SK-N-SH (cell line): ENCODE measurements at regions not wholly inside any gene's neighbourhood (a gene's known extent, or its start where the extent isn't known, plus 50 kb on each side); places are given as distances from the start of the nearest gene placed in this dataset.

Source experiments
- CTCF ChIA-PET: fragments of 300-600, 350-600 bp; formaldehyde crosslinking; extraction: SDS; loops from one replicate; lab custom pipeline; 2021; lab: Yijun Ruan, JAX
- POLR2A ChIA-PET: fragments of 350-600 bp; sonication (Branson Sonifier 250); formaldehyde crosslinking; extraction: SDS; loops from one replicate; lab custom pipeline; 2020; ENCODE audit warnings: antibody characterized with exemption, inconsistent platforms; lab: Yijun Ruan, JAX
- DNase-seq: peaks from one replicate; pipeline ENCODE4 v3.0.0; 2012
- H2AFZ ChIP-seq: fragments of 200-600 bp; sonication (generic); 2 replicates; pipeline ENCODE4 v1.8.1; 2016; ENCODE audit warnings: antibody characterized with exemption, mild to moderate bottlenecking, low read depth
- H3F3A ChIP-seq: fragments of 200-600 bp; sonication (generic); replicated peaks from 2 replicates; pipeline ENCODE3; 2016; ENCODE audit warnings: antibody characterized with exemption, mild to moderate bottlenecking; ENCODE audit not compliant: insufficient read depth
- H3K27ac ChIP-seq, 2 experiments: fragments of 200-500 bp in 1 of 2; fragments of 200-600 bp in 1 of 2; sonication (Bioruptor generic) in 1 of 2; sonication (generic), shearing (Covaris generic) in 1 of 2; 2 replicates each; pipeline versions ENCODE4 v1.5.1 to v1.6.1; 2014 to 2016; ENCODE audit warnings: low read depth in 2 of 2, inconsistent platforms in 1 of 2, low read length in 1 of 2, mild to moderate bottlenecking in 1 of 2, mixed read lengths in 1 of 2
- H3K27me3 ChIP-seq: fragments of 200-600 bp; sonication (generic), shearing (Covaris generic); 2 replicates; pipeline ENCODE4 v1.6.1; 2016; ENCODE audit warnings: mixed run types; ENCODE audit not compliant: insufficient read depth
- H3K36me3 ChIP-seq, 2 experiments: fragments of 200-500 bp in 1 of 2; fragments of 200-600 bp in 1 of 2; sonication (Bioruptor generic) in 1 of 2; sonication (generic) in 1 of 2; replicated peaks in 1 of 2; 2 replicates each; pipeline versions ENCODE3 to v1.5.1; 2014 to 2016; ENCODE audit warnings: low read length in 1 of 2, mild to moderate bottlenecking in 1 of 2; ENCODE audit not compliant: insufficient read depth in 2 of 2, control insufficient read depth in 1 of 2
- H3K4me1 ChIP-seq, 2 experiments: fragments of 200-500 bp in 1 of 2; fragments of 200-600 bp in 1 of 2; sonication (Bioruptor generic) in 1 of 2; sonication (generic), shearing (Covaris generic) in 1 of 2; 2 replicates each; pipeline versions ENCODE4 v1.5.1 to v1.6.1; 2014 to 2016; ENCODE audit warnings: low read depth in 1 of 2, low read length in 1 of 2, mixed run types in 1 of 2; ENCODE audit not compliant: insufficient read depth in 2 of 2, control insufficient read depth in 1 of 2
- H3K4me2 ChIP-seq: fragments of 200-600 bp; sonication (generic), shearing (Covaris generic); 2 replicates; pipeline ENCODE4 v1.6.1; 2017; ENCODE audit warnings: mixed run types
- H3K4me3 ChIP-seq, 2 experiments: fragments of 200-500 bp in 1 of 2; fragments of 200-600 bp in 1 of 2; sonication (Bioruptor generic) in 1 of 2; sonication (generic), shearing (Covaris generic) in 1 of 2; 2 replicates each; pipeline versions ENCODE4 v1.5.1 to v1.8.1; 2014 to 2016; ENCODE audit warnings: low read depth in 2 of 2, inconsistent platforms in 1 of 2, low read length in 1 of 2, mild to moderate bottlenecking in 1 of 2, mixed read lengths in 1 of 2, moderate library complexity in 1 of 2
- H3K79me2 ChIP-seq: fragments of 200-600 bp; sonication (generic); 2 replicates; pipeline ENCODE4 v1.8.1; 2017; ENCODE audit warnings: mild to moderate bottlenecking; ENCODE audit not compliant: insufficient read depth
- H3K9ac ChIP-seq: fragments of 200-600 bp; sonication (generic); 2 replicates; pipeline ENCODE4 v1.6.1; 2017; ENCODE audit warnings: mixed run types
- H3K9me2 ChIP-seq: fragments of 200-600 bp; sonication (generic); 2 replicates; pipeline ENCODE4 v1.6.1; 2017; ENCODE audit warnings: mixed run types
- H3K9me3 ChIP-seq: fragments of 200-600 bp; sonication (generic); 2 replicates; pipeline ENCODE4 v1.6.1; 2017; ENCODE audit warnings: mixed run types, mild to moderate bottlenecking, moderate library complexity
- H4K20me1 ChIP-seq: fragments of 200-600 bp; sonication (generic); 2 replicates; pipeline ENCODE4 v1.6.1; 2017; ENCODE audit warnings: mild to moderate bottlenecking, mixed run types; ENCODE audit not compliant: insufficient read depth
- EZH2phosphoT487 ChIP-seq: fragments of 200-600 bp; sonication (generic); IDR thresholded peaks from 2 replicates; pipeline ENCODE4 v1.6.1; 2017; ENCODE audit warnings: low read depth, mixed run types, mild to moderate bottlenecking, antibody characterized with exemption, moderate library complexity, borderline replicate concordance
- GABPA ChIP-seq: IDR thresholded peaks from 2 replicates; pipeline ENCODE4 v1.4.0; 2012; ENCODE audit warnings: low read depth, mild to moderate bottlenecking
- GATA2 ChIP-seq: sonication (generic); formaldehyde crosslinking; IDR thresholded peaks from 2 replicates; pipeline ENCODE4 v1.5.0; 2020; ENCODE audit warnings: mild to moderate bottlenecking, missing genetic modification reagents
- MEF2A ChIP-seq: IDR thresholded peaks from 2 replicates; pipeline ENCODE4 v1.4.0; 2012; ENCODE audit warnings: low read depth, borderline replicate concordance
- MXI1 ChIP-seq: IDR thresholded peaks from 2 replicates; pipeline ENCODE4 v1.6.1; 2012; ENCODE audit warnings: mild to moderate bottlenecking, low read depth, low read length, improper control_type of control experiment
- POLR2AphosphoS5 ChIP-seq: IDR thresholded peaks from 2 replicates; pipeline ENCODE4 v1.6.1; 2012; ENCODE audit warnings: low read depth, low read length
- RAD21 ChIP-seq: IDR thresholded peaks from 2 replicates; pipeline ENCODE4 v1.6.1; 2012; ENCODE audit warnings: mild to moderate bottlenecking, low read length
- RCOR1 ChIP-seq: fragments of 150-350 bp; IDR thresholded peaks from 2 replicates; pipeline ENCODE4 v1.6.1; 2017; ENCODE audit warnings: antibody characterized with exemption, low read length
- SMC3 ChIP-seq: IDR thresholded peaks from 2 replicates; pipeline ENCODE4 v1.6.1; 2012; ENCODE audit warnings: low read depth, low read length, improper control_type of control experiment
- TAF1 ChIP-seq: IDR thresholded peaks from 2 replicates; pipeline ENCODE4 v1.6.1; 2012; ENCODE audit warnings: low read depth, mild to moderate bottlenecking, low read length, moderate library complexity, borderline replicate concordance
- TCF12 ChIP-seq: IDR thresholded peaks from 2 replicates; pipeline ENCODE4 v1.4.0; 2012
- WGBS: methylation state at CpG from one replicate; pipeline ENCODE4 v1.1.6; 2017; ENCODE audit warnings: low lambda C conversion rate; 5-methylcytosine and 5-hydroxymethylcytosine counted together
- TF ChIP-seq, protein P1 (sequence below): IDR thresholded peaks from 2 replicates; pipeline ENCODE4 v1.4.0; 2012; ENCODE audit warnings: low read depth, borderline replicate concordance
- TF ChIP-seq, protein P2 (sequence below): fragments of 150-350 bp; IDR thresholded peaks from 2 replicates; pipeline ENCODE4 v1.6.1; 2016; ENCODE audit warnings: mild to moderate bottlenecking, low read depth, low read length
- TF ChIP-seq, protein P3 (sequence below): IDR thresholded peaks from 2 replicates; pipeline ENCODE4 v1.4.0; 2012; ENCODE audit warnings: low read depth
- TF ChIP-seq, protein P4 (sequence below): fragments of 200-600 bp; sonication (generic); IDR thresholded peaks from 2 replicates; pipeline ENCODE4 v1.6.1; 2017; ENCODE audit warnings: antibody characterized with exemption, mild to moderate bottlenecking, moderate library complexity

DNA sequence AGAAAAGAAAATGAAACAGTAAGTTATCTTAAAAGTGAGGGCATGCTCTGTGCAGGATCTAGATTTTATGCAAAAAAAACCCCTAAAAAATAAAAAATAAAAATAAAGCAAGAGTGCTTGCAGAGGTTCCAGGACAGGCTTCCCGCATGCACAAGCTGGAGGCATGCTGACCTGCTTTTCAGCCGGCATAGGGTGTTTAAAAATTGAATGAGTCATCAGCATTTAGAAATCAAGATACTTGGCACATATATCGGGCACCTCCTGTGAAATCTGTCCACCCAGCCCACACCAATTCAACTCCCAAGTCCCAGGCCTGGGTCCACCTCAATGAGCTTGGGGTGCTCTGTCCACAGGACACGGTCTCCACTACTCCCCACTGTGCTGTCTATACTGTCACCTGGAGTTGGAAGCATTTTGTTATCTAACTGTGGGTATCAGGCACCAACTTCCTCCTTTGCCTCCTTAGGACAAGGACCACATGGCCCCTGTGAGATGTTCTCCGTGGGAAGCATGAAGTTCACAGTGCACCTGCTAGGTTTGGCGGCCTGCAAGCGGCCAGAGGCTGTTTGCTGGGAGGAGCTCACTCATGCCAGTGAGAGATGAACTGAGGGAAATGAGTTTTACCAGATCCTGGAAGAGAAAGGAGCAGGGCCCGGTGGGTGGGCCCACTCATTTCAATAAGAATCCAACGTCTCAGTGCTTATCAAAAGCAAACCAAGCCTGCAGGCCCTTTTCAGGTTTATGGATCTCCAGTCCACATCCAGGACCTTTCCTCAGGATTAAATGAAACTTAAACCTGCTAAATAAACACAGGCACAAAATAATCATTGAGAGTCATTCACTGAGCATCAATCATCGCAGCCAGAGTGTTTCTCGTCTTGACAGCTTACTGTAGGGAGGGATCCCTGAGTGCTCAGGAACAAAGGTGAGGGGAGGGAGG is 121.1 kb downstream of the FOXA2 start:
- no peaks in the 10 kb centered on the region for H3F3A ChIP-seq
- no peak overlapping the region for H3K4me3 ChIP-seq
- no peak overlapping the region for H3K9ac ChIP-seq
- H3K27ac ChIP-seq, result no peak overlapping the region
- WGBS, result 8% methylated on average over 11 of the region's 11 CpGs
- peaks cover 15% of the 10 kb centered on the region; the same call in 1 of the 2 replicates for H3K27me3 ChIP-seq
- no peaks in the 10 kb centered on the region for H4K20me1 ChIP-seq
- H3K4me2 ChIP-seq, result no peak overlapping the region
- no peaks in the 10 kb centered on the region for H3K9me2 ChIP-seq
- no peak overlapping the region for H2AFZ ChIP-seq
- H3K79me2 ChIP-seq, result no peaks in the 10 kb centered on the region
- no peaks in the 10 kb centered on the region for H3K4me1 ChIP-seq
- H3K36me3 ChIP-seq, result no peaks in the 10 kb centered on the region
- TF ChIP-seq, protein P1, sequence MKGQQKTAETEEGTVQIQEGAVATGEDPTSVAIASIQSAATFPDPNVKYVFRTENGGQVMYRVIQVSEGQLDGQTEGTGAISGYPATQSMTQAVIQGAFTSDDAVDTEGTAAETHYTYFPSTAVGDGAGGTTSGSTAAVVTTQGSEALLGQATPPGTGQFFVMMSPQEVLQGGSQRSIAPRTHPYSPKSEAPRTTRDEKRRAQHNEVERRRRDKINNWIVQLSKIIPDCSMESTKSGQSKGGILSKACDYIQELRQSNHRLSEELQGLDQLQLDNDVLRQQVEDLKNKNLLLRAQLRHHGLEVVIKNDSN, result no peak
- no peak for TF ChIP-seq MXI1
- TF ChIP-seq, protein P2, sequence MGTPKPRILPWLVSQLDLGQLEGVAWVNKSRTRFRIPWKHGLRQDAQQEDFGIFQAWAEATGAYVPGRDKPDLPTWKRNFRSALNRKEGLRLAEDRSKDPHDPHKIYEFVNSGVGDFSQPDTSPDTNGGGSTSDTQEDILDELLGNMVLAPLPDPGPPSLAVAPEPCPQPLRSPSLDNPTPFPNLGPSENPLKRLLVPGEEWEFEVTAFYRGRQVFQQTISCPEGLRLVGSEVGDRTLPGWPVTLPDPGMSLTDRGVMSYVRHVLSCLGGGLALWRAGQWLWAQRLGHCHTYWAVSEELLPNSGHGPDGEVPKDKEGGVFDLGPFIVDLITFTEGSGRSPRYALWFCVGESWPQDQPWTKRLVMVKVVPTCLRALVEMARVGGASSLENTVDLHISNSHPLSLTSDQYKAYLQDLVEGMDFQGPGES, result no peak
- TF ChIP-seq TAF1, result no peak
- TF ChIP-seq, protein P3, sequence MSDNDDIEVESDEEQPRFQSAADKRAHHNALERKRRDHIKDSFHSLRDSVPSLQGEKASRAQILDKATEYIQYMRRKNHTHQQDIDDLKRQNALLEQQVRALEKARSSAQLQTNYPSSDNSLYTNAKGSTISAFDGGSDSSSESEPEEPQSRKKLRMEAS, result no peak
- no peak for TF ChIP-seq RAD21
- ChIA-PET POLR2A (no interaction called here), CTCF (interaction anchor here (1.1 to 1.5 kb wide), 3 partner anchors 10 to 11 kb away, joined by 3 to 6 read pairs (median 3); no protein-coding TSS in a partner anchor)
- DNase-seq, result no peak
- H3K9me3 ChIP-seq, result no peaks in the 10 kb centered on the region

DNA sequence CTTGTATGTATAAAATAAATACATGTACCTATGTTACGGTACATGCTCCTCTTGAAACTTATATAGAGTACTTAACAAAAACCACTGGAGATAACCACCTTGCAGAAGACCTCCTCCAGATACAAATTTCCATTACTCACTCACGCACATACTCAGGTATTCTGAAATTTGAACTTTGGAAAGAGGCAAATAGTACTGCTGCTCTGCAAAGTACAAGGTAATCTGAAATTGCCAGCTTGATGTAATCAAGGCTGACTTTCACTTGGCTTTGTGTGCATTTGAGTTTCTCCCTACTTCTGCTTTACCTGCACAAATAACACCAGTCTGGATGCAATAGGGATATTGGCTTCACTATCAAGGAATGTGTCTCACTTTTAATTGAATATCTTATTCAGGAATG is 123.6 kb downstream of the FOXA2 start:
- Histone ChIP-seq H3K36me3 (no peaks in the 10 kb centered on the region), H2AFZ (no peak overlapping the region), H3K9me2 (no peaks in the 10 kb centered on the region), H3K4me1 (no peaks in the 10 kb centered on the region), H3F3A (no peaks in the 10 kb centered on the region), H3K4me3 (no peak overlapping the region), H4K20me1 (no peaks in the 10 kb centered on the region), H3K27me3 (peaks cover 4% of the 10 kb centered on the region; the same call in 1 of the 2 replicates), H3K9me3 (no peaks in the 10 kb centered on the region), H3K27ac (no peak overlapping the region), H3K79me2 (no peaks in the 10 kb centered on the region), H3K9ac (no peak overlapping the region), H3K4me2 (no peak overlapping the region)
- CTCF ChIA-PET, result no interaction called here
- TF ChIP-seq GATA2 (CRISPR knock-in tag) (no peak), SMC3 (no peak), TCF12 (no peak), EZH2phosphoT487 (no peak), RCOR1 (no peak), GABPA (no peak), MEF2A (no peak), MXI1 (no peak), POLR2AphosphoS5 (no peak)
- TF ChIP-seq, protein P4, sequence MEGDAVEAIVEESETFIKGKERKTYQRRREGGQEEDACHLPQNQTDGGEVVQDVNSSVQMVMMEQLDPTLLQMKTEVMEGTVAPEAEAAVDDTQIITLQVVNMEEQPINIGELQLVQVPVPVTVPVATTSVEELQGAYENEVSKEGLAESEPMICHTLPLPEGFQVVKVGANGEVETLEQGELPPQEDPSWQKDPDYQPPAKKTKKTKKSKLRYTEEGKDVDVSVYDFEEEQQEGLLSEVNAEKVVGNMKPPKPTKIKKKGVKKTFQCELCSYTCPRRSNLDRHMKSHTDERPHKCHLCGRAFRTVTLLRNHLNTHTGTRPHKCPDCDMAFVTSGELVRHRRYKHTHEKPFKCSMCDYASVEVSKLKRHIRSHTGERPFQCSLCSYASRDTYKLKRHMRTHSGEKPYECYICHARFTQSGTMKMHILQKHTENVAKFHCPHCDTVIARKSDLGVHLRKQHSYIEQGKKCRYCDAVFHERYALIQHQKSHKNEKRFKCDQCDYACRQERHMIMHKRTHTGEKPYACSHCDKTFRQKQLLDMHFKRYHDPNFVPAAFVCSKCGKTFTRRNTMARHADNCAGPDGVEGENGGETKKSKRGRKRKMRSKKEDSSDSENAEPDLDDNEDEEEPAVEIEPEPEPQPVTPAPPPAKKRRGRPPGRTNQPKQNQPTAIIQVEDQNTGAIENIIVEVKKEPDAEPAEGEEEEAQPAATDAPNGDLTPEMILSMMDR, result no peak
- TF ChIP-seq, protein P1, result no peak
- TF ChIP-seq, protein P3, result no peak
- WGBS, result 15% methylated on average over 2 of the region's 2 CpGs
- no peak for DNase-seq
- POLR2A ChIA-PET, result no interaction called here
